ENCODE measurements at regions not wholly inside any gene's neighbourhood (a gene's known extent, or its start where the extent isn't known, plus 50 kb on each side); places are given as distances from the start of the nearest gene placed in this dataset.

DNA sequence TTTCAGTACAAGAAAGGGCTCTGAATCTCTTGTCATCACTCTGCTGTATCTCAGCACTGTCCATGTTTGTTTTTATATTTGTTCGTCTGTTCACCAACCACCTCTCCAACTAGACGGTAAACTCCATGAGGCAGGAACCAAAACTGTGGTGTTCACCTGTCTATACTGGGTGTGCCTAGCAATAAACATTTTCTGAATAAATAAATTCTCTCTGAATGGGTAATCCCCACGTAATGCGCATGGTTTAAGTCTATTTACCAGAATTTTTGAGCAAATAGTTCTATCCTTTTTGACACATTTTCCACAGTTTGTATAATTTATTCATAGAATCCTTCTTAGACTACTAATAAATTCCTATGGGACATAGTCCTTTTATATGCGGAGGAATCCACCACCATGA, 400.6 kb upstream of the CFAP20DC start:
- Histone ChIP-seq H3K4me3 (no peak overlapping the region), H3K4me1 (no peaks in the 10 kb centered on the region), H3K36me3 (no peaks in the 10 kb centered on the region), H3K9me3 (no peaks in the 10 kb centered on the region), H3K27ac (no peak overlapping the region), H3K27me3 (no peaks in the 10 kb centered on the region)
- intact Hi-C loops (cut with DNase I), result no loop called here
- no peak for DNase-seq (ENCODE audit: extremely low spot score in 2 of 2)
- TF ChIP-seq POLR2A (IDR thresholded peaks at IDR 0.05) (no peak), POLR2AphosphoS5 (IDR thresholded peaks at IDR 0.05; ENCODE audit: insufficient read depth in 1 of 2, low read depth in 1 of 2) (no peak)
- TF ChIP-seq, protein P1, sequence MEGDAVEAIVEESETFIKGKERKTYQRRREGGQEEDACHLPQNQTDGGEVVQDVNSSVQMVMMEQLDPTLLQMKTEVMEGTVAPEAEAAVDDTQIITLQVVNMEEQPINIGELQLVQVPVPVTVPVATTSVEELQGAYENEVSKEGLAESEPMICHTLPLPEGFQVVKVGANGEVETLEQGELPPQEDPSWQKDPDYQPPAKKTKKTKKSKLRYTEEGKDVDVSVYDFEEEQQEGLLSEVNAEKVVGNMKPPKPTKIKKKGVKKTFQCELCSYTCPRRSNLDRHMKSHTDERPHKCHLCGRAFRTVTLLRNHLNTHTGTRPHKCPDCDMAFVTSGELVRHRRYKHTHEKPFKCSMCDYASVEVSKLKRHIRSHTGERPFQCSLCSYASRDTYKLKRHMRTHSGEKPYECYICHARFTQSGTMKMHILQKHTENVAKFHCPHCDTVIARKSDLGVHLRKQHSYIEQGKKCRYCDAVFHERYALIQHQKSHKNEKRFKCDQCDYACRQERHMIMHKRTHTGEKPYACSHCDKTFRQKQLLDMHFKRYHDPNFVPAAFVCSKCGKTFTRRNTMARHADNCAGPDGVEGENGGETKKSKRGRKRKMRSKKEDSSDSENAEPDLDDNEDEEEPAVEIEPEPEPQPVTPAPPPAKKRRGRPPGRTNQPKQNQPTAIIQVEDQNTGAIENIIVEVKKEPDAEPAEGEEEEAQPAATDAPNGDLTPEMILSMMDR (IDR thresholded peaks at IDR 0.05), result no peak

DNA sequence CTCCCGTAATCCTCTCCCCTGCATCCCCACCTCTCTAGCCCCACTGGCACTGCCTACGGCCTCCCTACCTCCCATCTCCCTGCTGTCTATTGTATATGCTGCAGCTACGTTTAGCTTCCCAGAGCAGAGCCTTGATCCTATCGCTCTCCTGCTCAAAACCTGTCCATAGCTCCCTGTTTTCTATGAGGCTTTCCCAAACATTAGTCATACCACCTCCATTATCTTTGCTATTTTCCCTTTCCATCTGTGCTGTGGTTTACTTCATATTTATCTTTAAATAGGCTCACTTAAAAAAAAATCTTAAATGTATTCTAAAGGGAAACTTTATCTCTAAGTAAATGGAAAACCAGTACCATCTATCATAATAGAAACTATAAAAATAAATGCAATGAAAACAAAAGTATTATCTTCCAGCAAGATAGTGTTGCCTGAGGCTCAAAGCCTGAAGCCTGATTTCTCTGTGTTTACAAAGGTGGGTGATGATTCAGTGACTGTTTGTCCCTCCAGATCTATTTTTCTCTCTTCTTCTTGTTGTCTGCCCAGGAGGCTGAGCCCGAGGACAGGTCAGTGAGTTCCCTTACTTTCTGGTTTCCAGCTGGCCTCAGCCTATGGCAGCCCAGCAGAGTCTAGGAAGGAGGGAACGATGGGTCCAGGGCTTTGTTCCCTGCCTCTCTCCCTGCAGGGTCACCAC, 397.1 kb upstream of the CFAP20DC start:
- Histone ChIP-seq H3K27me3 (no peaks in the 10 kb centered on the region), H3K36me3 (no peaks in the 10 kb centered on the region), H3K27ac (no peak overlapping the region), H3K4me3 (no peak overlapping the region), H3K4me1 (no peaks in the 10 kb centered on the region), H3K9me3 (no peaks in the 10 kb centered on the region)
- TF ChIP-seq, protein P1 (IDR thresholded peaks at IDR 0.05), result no peak
- TF ChIP-seq POLR2A (IDR thresholded peaks at IDR 0.05) (no peak), POLR2AphosphoS5 (IDR thresholded peaks at IDR 0.05; ENCODE audit: insufficient read depth in 1 of 2, low read depth in 1 of 2) (no peak)
- intact Hi-C loops (cut with DNase I), result no loop called here
- DNase-seq (ENCODE audit: extremely low spot score in 2 of 2), result no peak

DNA sequence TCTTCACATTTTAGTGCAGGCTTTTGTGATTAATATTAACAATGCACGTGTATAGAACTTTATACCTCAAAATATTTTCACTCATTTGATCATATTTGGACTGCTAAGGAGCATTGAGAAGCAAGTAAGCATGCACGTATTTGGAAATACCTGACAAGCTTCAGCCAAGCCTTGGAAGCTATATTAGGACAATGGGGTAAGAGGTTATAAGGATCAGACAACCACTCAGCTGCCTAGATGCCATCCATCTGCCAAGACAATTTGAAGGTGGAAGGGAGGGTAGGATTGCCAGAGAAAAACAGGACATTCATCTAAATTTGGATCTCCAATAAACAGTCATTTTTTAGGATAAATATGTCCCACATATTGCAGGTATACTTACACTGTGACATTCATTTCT, 394.9 kb upstream of the CFAP20DC start:
- Histone ChIP-seq H3K4me3 (no peak overlapping the region), H3K36me3 (no peaks in the 10 kb centered on the region), H3K27ac (no peak overlapping the region), H3K27me3 (no peaks in the 10 kb centered on the region), H3K9me3 (no peaks in the 10 kb centered on the region), H3K4me1 (no peaks in the 10 kb centered on the region)
- DNase-seq (ENCODE audit: extremely low spot score in 2 of 2), result no peak
- TF ChIP-seq POLR2A (IDR thresholded peaks at IDR 0.05), result no peak
- no peak for TF ChIP-seq POLR2AphosphoS5 (IDR thresholded peaks at IDR 0.05; ENCODE audit: insufficient read depth in 1 of 2, low read depth in 1 of 2)
- TF ChIP-seq, protein P1 (IDR thresholded peaks at IDR 0.05), result no peak
- intact Hi-C loops (cut with DNase I), result no loop called here

DNA sequence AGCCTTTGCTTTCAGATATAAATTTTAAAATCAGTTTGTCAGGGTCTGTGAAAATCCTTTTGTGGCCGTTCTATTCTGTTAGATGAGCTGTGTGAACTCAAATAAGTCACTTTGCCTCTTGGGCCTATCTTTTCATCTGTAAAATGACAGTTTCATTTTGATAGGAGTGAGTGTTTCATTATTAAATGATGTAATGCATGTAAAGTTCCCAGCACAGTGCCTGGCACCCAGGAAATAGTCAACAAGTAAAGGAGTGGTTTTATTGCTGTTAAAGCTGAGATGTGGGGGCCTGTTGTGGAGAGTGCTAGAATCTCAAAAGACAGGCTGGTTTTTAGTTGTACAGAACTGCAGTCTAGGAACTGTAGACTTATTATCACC, 394.5 kb upstream of the CFAP20DC start:
- H3K9me3 ChIP-seq, result no peaks in the 10 kb centered on the region

More for the DNA sequence above, 394.5 kb upstream of the CFAP20DC start:
- DNase-seq (ENCODE audit: extremely low spot score in 2 of 2), result no peak
- Histone ChIP-seq H3K36me3 (no peaks in the 10 kb centered on the region), H3K27me3 (no peaks in the 10 kb centered on the region), H3K4me1 (no peaks in the 10 kb centered on the region), H3K4me3 (no peak overlapping the region), H3K27ac (no peak overlapping the region)
- intact Hi-C loops (cut with DNase I), result no loop called here
- no peak for TF ChIP-seq POLR2A (IDR thresholded peaks at IDR 0.05)
- TF ChIP-seq, protein P1 (IDR thresholded peaks at IDR 0.05), result no peak
- no peak for TF ChIP-seq POLR2AphosphoS5 (IDR thresholded peaks at IDR 0.05; ENCODE audit: insufficient read depth in 1 of 2, low read depth in 1 of 2)

Data from vagina (tissue), 2 donors.